Fibroblast of lung (primary cell): ENCODE measurements at regions not wholly inside any gene's neighbourhood (a gene's known extent, or its start where the extent isn't known, plus 50 kb on each side); places are given as distances from the start of the nearest gene placed in this dataset.

Source experiments
- DNase-seq, 2 donors: peaks; one replicate each; pipeline versions ENCODE4 v3.0.0 to v3.0.0-alpha.2; 2010; ENCODE audit warnings: low read depth in 2 of 2
- H2AFZ ChIP-seq: 2 replicates; pipeline ENCODE4 v1.5.1; 2012; ENCODE audit warnings: low read length, control low read depth, inconsistent platforms
- H3K27ac ChIP-seq: 2 replicates; pipeline ENCODE4 v1.5.1; 2011; ENCODE audit warnings: low read length, control low read depth; ENCODE audit not compliant: insufficient read depth
- H3K27me3 ChIP-seq: 2 replicates; pipeline ENCODE4 v1.5.1; 2011; ENCODE audit warnings: mild to moderate bottlenecking, low read length; ENCODE audit not compliant: control insufficient read depth, insufficient read depth
- H3K36me3 ChIP-seq: 2 replicates; pipeline ENCODE4 v1.5.1; 2011; ENCODE audit warnings: low read length; ENCODE audit not compliant: control insufficient read depth, insufficient read depth
- H3K4me1 ChIP-seq: 2 replicates; pipeline ENCODE4 v1.5.1; 2011; ENCODE audit warnings: low read length; ENCODE audit not compliant: control insufficient read depth, insufficient read depth; ENCODE audit errors: extremely low read depth
- H3K4me2 ChIP-seq: 2 replicates; pipeline ENCODE4 v1.5.1; 2011; ENCODE audit warnings: low read length, control low read depth; ENCODE audit not compliant: insufficient read depth; ENCODE audit errors: extremely low read depth
- H3K4me3 ChIP-seq, 4 experiments: fragments of 200-600 bp in 1 of 4; sonication (generic) in 1 of 4; replicated peaks in 1 of 4; 2 replicates each; pipeline ENCODE4 v1.5.1; 2011 to 2016; ENCODE audit warnings: low read length in 4 of 4, low read depth in 3 of 4, mild to moderate bottlenecking in 3 of 4, control low read depth in 2 of 4, inconsistent platforms in 1 of 4, mixed read lengths in 1 of 4; ENCODE audit not compliant: insufficient read depth in 1 of 4; ENCODE audit errors: control extremely low read depth in 1 of 4
- H3K79me2 ChIP-seq: 2 replicates; pipeline ENCODE4 v1.5.1; 2012; ENCODE audit warnings: mild to moderate bottlenecking, low read length, inconsistent platforms; ENCODE audit not compliant: control insufficient read depth, insufficient read depth
- H3K9ac ChIP-seq: 2 replicates; pipeline ENCODE4 v1.5.1; 2011; ENCODE audit warnings: mild to moderate bottlenecking, low read length, control low read depth; ENCODE audit not compliant: insufficient read depth
- H3K9me3 ChIP-seq: 2 replicates; pipeline ENCODE4 v1.5.1; 2012; ENCODE audit warnings: low read depth, low read length; ENCODE audit not compliant: control insufficient read depth, insufficient read depth
- H4K20me1 ChIP-seq: 2 replicates; pipeline ENCODE4 v1.5.1; 2011; ENCODE audit warnings: low read length; ENCODE audit not compliant: control insufficient read depth, insufficient read depth; ENCODE audit errors: extremely low read depth
- EZH2 ChIP-seq: IDR thresholded peaks from 2 replicates; pipeline ENCODE4 v1.5.1; 2012; ENCODE audit warnings: low read length, control low read depth, mild to moderate bottlenecking; ENCODE audit errors: missing control alignments
- TF ChIP-seq, protein P1 (sequence below), 2 donors: IDR thresholded peaks in 1 of 2; conservative IDR thresholded peaks in 1 of 2; 1 replicate in 1 of 2; 2 replicates in 1 of 2; pipeline ENCODE4 v1.5.1; 2011 to 2012; ENCODE audit warnings: low read length in 2 of 2, control low read depth in 1 of 2, inconsistent platforms in 1 of 2, low read depth in 1 of 2, mild to moderate bottlenecking in 1 of 2

DNA sequence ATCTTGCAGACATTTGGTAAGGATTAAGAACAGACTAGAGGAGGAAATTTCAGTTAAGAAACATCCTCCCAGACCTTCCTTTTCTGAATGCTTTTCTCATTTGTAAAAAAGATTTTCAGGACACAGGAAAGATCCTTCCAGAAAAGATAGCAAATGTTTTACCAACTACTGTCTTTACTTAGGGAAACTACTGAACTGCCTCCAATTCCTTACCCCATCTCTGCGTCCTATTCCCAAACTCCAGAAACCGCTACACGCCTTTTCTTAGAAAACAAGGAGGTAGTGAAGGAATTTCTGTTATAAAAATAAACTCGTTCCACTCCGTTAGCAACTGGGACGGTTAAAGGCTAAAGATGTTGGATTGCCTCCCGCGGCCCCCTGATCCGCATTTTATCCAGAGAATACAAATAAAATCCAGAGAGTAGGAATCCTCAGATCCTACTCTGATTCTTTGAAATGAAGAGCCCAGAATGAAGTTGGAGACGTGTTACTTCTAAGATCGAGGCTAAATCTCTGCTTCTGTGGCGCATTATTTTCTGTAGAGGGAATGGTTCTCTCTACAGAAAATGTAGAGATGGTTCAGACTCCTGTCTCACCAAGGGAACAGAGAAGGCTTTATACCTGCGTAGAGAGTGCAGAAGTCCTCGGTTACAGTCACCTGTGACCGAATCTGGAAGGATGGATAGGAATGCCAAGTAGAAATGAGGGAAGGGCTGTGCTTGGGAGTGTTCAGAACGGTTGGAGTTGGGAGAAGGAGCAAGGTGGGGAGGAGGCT lies 133.0 kb downstream of the GPX5 start:
- no peak for TF ChIP-seq EZH2
- TF ChIP-seq, protein P1, sequence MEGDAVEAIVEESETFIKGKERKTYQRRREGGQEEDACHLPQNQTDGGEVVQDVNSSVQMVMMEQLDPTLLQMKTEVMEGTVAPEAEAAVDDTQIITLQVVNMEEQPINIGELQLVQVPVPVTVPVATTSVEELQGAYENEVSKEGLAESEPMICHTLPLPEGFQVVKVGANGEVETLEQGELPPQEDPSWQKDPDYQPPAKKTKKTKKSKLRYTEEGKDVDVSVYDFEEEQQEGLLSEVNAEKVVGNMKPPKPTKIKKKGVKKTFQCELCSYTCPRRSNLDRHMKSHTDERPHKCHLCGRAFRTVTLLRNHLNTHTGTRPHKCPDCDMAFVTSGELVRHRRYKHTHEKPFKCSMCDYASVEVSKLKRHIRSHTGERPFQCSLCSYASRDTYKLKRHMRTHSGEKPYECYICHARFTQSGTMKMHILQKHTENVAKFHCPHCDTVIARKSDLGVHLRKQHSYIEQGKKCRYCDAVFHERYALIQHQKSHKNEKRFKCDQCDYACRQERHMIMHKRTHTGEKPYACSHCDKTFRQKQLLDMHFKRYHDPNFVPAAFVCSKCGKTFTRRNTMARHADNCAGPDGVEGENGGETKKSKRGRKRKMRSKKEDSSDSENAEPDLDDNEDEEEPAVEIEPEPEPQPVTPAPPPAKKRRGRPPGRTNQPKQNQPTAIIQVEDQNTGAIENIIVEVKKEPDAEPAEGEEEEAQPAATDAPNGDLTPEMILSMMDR (conservative IDR thresholded peaks at IDR 0.05 in 1 of 2, IDR thresholded peaks at IDR 0.05 in 1 of 2; ENCODE audit: low read depth in 1 of 2, low read length in 2 of 2) = no peak
- Histone ChIP-seq H3K36me3 (no peaks in the 10 kb centered on the region), H3K4me3 (peak overlapping the region; percentile 36 to 94 (median 52)), H3K4me2 (peak overlapping the region; percentile 85), H2AFZ (peak overlapping the region; percentile 47), H3K4me1 (no peaks in the 10 kb centered on the region), H3K9ac (no peak overlapping the region), H4K20me1 (no peaks in the 10 kb centered on the region), H3K9me3 (no peaks in the 10 kb centered on the region), H3K27ac (no peak overlapping the region), H3K79me2 (no peaks in the 10 kb centered on the region), H3K27me3 (no peaks in the 10 kb centered on the region)
- DNase-seq = peak in 1 of 2 donors; percentile 11

DNA sequence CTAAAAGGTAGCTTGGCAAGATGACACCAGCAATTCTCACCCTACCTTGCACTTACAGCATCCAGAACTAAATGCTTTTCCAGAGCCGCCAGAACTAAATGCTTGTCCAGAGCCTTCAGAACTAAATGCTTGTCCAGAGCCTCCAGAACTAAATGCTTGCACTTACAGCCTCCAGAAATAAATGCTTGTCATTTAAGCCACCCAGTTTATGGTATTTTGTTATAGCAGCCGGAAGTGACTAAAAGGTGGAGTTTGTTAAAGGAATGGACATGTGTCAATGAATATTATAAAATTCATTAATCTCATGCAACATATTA lies 133.5 kb downstream of the GPX5 start:
- Histone ChIP-seq H3K4me3 (peak overlapping the region in 2 of 4 experiments; percentile 59 to 94), H2AFZ (no peak overlapping the region)
- TF ChIP-seq, protein P1 (conservative IDR thresholded peaks at IDR 0.05 in 1 of 2, IDR thresholded peaks at IDR 0.05 in 1 of 2; ENCODE audit: low read depth in 1 of 2, low read length in 2 of 2) = no peak
- no peak for TF ChIP-seq EZH2

DNA sequence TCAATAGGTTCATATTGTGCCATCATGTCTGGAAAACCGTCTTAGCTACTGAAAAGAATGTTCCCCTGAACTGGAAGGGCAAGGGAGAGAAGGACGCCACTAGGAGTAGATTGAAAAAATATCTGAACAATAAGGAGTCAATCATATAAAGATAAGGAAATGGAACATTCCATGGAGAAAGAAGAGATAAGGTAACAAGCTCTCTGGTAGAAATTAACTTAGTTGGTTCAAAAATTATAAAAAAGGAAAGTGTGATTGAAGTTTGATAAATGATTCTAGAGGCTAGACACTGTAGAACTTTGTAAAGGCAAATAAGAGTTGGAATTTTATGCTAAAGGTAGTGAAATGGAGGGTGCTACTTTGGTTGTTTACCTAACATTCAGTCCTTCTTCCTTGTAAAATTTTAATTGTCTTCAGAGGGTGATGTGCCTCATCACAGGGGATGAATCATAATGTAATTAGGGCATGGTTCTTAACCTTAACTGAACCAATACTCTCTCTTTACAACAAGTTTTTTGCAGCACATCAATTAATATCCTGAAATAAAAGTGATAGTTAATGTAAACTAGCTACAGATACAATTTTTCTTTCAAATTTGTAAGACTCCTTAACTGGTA lies 135.5 kb downstream of the GPX5 start:
- Histone ChIP-seq H3K27me3 (no peaks in the 10 kb centered on the region), H3K36me3 (no peaks in the 10 kb centered on the region), H2AFZ (no peak overlapping the region), H3K9ac (no peak overlapping the region), H3K79me2 (no peaks in the 10 kb centered on the region), H4K20me1 (no peaks in the 10 kb centered on the region), H3K4me2 (no peak overlapping the region), H3K4me1 (no peaks in the 10 kb centered on the region), H3K4me3 (no peak overlapping the region), H3K9me3 (no peaks in the 10 kb centered on the region), H3K27ac (no peak overlapping the region)
- no peak for DNase-seq
- no peak for TF ChIP-seq EZH2
- TF ChIP-seq, protein P1 (conservative IDR thresholded peaks at IDR 0.05 in 1 of 2, IDR thresholded peaks at IDR 0.05 in 1 of 2; ENCODE audit: low read depth in 1 of 2, low read length in 2 of 2) = no peak

More for the DNA sequence above, 133.5 kb downstream of the GPX5 start:
- Histone ChIP-seq H3K4me2 (peak overlapping the region; percentile 85), H3K27ac (no peak overlapping the region), H3K27me3 (no peaks in the 10 kb centered on the region), H3K36me3 (no peaks in the 10 kb centered on the region), H4K20me1 (no peaks in the 10 kb centered on the region), H3K79me2 (no peaks in the 10 kb centered on the region), H3K4me1 (no peaks in the 10 kb centered on the region), H3K9ac (no peak overlapping the region), H3K9me3 (no peaks in the 10 kb centered on the region)
- no peak for DNase-seq
